Hematopoietic multipotent progenitor cell treated with erythropoietin and hydrocortisone succinate and interleukin-3 and kit ligand, for 4 days (in vitro differentiated cells): ENCODE measurements at regions not wholly inside any gene's neighbourhood (a gene's known extent, or its start where the extent isn't known, plus 50 kb on each side); places are given as distances from the start of the nearest gene placed in this dataset.
"Not testable (repeated sequence)": the region's sequence is repeated elsewhere in the genome, so short reads cannot be mapped to it uniquely, and the experiment has no call there.

Source experiments
- DNase-seq: peaks from one replicate; pipeline ENCODE4 v3.0.0-alpha.2; 2015

DNA sequence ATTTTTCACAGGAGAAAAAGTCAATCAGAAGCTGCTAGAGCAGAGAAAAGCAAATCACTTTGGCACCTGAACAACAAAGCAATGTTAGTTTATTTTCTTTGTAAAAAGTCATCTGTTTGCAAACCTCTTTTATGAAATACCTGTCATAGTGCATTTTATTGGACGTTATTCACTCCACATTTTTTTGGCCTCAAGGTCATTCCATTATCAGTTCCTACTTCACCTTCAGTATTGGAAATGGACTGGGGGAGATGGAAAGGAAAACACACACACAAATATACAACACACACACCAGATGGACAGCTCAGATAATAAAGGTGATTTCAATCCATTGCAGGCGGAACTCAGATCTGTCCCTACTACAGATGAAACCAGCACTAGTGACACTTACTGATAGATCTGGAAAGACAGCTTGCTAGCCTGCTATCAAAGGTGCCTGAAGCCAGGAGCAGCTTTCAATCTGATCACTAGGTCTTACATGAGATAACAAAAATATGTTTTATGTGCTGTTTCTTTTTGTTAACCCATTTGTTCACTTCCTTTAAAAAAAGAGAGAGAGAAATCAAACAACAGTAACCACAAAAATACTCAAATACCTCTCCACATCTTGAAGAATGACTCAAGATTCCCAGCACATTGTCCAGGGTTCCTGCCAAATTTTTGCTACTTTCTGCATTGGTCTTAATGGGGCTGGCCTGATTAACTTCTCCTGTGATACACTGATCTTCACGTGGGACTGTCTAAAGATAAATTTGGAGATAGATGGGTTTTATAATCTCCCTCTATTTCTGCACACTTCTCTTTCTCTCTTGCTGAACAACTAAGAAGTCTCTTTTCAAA is 844.3 kb upstream of the TENM4 start:
- no peak for DNase-seq

DNA sequence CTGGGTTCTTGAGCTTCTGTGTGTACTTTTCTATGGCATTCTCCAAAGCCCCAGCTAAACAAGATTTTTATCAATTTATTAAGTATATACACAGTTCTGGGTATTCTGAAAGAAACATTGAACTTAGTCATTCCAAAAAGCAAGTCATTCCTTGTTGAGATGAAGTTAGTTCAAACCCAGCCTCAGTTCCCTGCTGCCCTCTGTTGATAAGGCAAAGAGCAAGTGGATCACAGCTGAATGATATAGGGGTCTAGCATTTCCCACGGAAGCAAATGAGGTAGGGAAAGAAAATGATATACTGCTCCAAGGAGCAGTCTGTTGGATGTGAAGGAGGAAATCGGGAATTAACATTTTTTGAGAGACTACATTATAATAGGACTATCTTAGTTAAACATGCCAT is 841.8 kb upstream of the TENM4 start:
- DNase-seq = no peak

DNA sequence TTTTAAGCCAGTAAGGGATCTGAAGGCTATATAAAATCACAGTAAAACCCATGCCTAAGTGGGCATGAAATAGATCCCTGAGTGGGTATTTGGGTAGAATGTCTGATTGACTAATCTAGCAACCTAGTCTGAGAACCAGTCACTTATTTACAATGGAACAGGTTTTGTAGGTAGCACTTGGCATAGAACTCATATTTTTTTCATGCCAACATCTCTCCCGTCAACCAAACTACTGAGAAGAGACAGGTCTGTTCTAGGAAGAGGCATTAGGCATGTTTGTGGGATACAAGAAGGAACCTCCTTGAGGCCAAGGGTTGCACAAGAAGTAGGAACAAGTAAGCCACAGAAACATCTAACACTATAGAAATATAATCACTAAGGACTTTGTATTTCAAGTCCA is 840.4 kb upstream of the TENM4 start:
- DNase-seq = no peak

DNA sequence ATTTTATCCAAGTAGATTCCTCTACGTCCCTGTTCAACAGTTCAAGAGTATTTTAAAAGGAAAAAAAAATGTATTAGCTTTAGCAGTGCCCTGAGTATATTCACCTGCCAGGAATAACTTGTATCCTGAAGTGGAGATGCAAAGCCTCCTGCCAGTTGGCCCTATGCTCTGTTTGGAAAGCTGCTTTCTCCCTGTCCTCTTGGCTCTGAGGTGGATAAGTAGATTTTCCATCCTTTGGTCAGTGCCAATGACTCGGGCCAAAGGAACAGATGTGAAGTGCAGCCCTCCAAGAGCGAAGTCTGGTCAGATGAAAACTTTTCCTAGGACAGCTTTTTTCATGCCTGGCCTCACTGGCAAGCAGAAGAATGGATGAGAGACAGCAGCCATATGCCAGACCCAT is 839.9 kb upstream of the TENM4 start:
- no peak for DNase-seq

DNA sequence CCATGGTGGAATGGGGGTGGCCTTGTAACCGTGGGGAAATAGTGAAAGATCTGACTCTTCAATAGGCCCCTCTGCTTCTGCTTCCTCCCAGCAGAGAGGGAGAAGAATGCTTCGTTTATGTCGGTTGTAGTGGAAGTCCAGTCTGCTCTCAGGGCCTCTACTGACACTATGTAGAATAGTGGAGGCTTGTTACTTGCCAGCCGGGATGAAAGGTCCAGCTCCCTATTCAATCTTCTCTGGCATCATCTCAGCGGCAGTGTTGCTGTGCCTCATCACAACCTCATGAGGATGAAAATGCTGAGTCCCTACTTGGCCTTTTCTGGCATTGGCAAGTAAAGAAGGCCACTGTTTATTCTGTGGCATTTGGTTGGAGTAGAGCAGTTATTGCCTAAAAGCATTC is 820.9 kb upstream of the TENM4 start:
- no peak for DNase-seq

DNA sequence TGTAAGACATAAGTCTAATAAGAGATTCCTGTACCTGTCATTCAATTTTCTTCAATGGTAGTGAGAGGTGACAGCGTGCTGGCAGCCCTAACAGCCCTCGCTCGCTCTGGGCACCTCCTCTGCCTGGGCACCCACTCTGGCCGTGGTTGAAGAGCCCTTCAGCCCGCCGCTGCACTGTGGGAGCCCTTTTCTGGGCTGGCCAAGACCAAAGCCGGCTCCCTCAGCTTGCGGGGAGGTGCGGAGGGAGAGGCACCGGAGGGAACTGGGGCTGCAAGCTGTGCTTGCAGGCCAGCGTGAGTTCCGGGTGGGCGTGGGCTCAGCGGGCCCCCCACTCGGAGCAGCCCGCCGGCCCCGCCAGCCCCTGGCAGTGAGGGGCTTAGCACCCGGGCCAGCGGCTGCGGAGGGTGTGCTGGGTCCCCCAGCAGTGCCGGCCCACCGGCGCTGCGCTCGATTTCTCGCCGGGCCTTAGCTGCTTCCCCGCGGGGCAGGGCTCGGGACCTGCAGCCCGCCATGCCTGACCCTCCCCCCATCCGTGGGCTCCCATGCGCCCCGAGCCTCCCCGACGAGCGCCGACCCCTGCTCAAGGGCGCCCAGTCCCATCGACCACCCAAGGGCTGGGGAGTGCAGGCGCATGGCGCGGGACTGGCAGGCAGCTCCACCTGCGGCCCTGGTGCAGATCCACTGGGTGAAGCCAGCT is 816.6 kb upstream of the TENM4 start:
- not testable (repeated sequence) for DNase-seq

DNA sequence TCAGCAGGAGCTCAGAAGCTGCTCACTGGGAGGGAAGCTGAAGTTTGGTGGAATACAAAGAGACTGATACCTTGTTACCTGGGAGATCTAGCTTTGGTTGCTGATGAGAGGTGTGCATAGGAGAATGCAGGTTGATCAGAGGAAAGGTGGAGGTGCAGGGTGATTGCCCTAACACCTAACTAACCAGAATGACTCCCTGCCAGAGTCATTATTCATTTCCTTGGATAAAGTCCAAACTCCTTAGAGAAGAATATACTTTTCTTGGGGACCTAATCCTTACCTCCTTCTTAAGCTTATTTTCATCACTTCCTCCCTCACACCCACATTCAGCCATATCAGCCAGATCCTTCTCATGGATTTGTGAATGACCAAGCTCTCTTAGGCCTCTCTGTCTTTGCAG is 814.2 kb upstream of the TENM4 start:
- DNase-seq = no peak

DNA sequence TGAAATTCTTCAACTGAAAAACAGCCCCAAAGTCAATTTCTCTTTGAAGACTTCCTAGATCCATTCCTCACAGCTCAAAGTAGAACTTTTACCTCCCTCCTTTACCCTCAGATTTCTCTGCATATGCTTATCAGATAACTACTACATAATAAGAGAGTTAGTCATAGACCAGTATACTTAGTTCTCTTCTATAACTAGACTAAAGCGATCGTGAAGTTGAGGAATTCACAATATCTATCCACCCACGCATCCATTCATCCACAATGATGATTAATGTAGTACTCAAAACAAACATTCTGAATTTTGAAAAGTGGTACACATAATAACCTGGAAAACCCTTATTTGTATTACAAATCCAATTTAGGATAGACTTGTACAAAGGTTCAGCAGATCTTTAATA is 800.9 kb upstream of the TENM4 start:
- no peak for DNase-seq

DNA sequence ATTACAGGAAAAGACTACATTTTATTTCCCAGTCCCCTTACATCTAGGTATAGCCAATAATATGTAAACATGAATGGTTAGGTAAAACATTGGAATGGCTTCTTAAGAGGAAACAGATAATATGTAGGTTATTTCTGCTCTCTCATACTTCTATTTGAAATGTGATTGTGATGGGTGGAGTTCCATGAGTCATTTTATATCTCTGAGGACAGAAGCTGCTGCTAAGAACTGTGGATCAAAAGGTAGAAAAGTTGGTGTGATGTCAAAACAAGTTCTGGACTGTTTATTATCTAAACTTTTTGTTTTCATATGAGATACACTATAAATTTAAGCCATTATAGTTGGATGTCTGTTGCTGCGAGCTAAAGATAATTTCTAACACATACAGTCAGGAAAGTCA is 799.4 kb upstream of the TENM4 start:
- DNase-seq = no peak

DNA sequence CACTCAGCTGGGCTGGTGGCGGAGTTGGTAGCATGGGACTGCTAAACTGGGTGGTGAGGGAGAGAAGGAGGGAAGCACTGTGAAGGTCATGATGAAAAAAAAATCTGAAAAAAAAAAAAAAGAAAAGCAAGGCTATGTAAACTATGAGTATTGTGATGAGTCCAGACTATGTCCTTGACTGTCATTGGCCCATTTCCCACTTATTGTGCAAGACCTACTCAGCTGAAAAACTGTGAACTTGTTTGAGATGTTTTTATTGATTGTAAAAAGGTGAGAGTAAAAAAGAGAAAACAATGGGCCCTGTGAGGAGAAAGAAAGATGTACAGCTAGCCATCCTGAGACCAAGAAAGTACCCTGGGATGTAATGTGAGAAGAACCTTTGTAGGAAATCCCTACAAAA is 798.4 kb upstream of the TENM4 start:
- no peak for DNase-seq

DNA sequence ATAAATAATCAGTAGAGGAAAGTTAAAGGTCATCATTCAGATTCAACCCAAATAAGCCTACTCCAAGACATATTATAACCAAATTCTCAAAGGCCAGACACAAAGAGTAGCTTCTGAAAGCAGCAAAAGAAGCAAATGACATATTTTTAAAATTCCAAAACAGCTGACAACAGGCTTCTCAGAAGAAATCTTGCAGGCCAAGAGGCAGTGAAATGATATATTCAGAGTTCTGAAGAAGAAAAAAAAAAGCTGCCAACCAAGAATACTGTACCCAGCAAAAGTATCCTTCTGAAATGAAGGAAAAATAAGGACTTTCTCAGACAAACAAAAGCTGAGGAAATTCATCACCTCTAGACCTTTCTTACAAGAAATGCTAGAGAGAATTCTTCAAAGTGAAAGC is 787.1 kb upstream of the TENM4 start:
- DNase-seq = no peak

DNA sequence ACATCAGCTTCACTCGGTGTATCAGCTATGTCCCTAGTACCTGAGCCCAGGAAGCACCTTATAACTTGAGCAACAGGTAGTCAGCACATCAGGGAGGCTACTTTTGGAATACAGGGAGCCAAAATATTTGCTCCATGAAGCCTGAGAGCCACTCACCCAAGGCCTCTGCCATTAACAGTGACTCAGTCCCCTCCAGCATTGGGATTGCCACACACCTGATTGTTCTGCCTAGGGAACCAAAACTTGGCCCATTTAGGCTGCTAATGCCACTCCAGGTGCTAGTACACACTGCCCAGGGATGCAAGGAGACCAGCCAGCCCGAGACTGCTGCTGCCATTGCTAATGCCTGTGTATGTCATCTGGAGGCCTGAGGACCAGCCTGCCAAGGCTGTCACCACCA is 773.6 kb upstream of the TENM4 start:
- DNase-seq = no peak

DNA sequence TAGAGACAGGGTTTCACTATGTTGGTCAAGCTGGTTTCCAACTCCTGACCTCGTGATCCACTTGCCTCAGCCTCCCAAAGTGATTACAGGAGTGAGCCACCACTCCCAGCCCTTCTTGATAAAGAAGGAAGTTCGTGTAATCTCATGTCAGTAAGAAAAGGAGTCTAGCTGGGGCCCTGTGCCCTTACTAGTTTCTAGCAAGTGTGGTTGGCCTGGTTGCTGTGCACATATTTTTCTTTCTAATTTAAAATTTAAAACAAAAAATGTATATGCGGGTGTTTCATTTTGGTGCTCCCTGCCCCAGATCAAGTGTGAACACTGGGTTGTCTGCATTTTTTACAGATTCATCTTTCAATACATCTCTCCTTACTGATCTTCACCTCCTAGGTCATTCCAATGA is 770.8 kb upstream of the TENM4 start:
- DNase-seq = no peak

DNA sequence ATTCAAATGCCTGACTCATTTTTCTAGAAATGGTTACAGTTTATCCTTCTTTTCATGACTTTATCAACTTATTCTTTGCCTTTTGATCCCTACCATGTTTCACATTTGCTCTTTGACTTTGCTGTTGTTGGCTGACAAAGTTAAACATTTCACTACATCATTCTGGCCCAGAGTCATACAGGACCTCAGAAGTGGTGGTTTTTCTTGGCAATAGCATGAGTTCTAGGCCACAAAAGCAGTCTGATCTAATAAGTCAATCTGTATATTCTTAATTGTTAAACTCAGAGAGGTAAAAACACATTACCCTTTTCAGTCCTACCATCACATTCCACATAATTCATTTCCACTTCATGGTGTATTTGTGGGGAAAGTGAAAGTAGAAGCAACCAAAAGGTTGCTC is 763.2 kb upstream of the TENM4 start:
- no peak for DNase-seq

DNA sequence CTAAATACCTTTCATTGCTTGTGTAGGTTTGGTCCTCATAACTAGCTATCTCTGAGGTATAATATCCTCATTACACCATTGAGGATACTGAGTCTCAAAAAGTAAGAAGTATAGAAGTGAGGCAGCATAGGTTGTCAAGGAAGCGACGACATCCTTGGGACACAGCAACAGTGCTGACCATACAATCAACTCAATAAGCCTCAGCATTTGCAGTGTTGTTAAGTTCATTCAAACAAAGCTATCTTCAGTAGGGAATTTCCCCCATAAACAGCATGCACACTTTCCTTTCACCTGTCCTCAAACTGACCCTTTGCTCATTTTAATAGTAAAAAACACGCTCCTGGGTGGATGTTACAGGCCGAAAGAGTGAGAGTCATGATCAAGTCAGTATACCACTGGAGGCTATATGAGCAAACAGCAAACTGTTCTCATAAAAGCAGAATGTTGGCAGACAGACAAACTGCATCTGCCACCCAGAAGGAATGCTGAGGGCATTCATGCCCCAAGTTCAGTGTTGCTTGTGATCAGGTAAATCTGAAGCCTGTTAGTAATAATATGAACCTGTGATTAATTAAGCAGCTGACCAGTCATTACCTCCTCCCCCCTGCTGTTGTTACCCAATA is 756.2 kb upstream of the TENM4 start:
- no peak for DNase-seq

DNA sequence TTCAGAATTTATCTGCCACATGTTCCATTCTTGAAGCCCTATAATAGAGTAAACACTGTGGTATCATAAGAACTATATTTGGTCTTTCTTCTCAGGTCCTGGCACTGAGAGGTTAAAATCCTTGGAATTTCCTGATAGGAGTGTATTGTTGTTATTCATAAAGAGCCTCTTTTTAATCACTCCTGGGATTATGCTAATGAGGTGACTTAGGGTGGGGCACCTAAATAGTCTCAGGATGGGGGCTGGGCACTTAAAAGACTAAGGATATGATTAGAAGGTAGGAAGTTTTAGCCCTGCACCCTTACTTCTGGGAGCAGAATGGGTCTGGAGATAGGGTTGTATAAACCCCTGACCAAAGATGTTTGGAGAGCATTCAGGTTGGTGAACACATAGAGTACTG is 755.2 kb upstream of the TENM4 start:
- DNase-seq = no peak

DNA sequence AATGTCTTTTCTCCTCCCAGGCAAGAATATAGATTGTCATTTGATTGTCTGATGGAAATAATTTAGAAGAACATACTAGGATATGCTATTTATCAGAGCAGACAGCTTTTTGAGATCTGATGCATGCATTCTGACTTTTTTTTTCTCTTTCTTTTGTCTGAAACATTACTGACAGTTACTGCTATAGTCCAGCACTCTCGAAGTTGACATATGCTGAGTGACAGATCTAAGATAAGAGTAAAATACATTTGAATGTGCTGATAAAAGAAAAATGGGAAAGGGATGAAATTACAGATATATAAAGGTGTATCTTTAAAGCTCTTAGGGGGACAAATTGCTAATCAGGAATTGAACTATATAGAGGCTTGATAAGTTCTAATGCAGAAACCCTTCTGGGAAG is 753.8 kb upstream of the TENM4 start:
- DNase-seq = no peak

DNA sequence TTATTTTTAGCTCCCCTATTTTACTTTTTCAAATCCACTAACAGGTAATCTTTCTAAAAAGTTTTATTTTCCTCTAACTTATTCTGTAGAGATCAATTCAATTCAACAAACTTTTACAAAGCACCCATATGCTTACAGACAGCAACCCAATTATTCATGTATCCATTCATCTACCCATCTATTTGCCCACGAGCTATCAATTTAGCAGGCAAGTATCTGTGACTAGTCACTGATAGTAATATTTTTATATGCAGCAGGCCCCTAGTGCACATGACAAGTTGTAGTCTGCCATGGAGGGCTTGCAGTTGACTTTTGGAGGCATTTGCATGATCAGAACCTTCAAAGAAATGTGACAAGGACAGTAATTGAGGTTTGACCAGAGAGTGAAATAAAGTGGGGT is 753.2 kb upstream of the TENM4 start:
- DNase-seq = no peak

DNA sequence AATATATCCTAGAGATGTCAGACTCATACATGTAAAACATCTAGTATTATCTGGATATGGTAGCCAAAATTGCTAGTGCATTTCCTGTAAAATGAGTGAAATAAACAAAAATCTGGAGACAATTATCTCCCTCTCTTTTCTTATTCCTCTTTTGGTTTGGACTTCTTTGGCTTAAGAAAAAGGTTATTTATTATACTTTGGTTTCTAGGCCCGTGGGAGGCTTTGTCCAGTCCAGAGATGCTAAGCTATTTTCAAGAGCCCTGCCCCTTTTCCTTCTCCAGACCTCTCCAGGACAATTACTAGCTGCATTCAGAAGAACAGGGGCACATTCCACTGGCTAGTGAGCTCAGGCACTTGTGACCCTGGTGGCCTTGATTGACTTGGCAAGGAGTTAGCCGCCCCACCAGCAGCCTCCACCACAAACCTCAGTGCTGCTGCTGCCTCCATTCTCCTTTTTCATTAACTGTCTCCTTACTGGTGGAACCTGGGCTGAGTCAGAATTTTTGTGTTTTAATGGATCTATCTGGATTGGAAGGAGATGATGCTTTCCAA is 747.3 kb upstream of the TENM4 start:
- DNase-seq = no peak

DNA sequence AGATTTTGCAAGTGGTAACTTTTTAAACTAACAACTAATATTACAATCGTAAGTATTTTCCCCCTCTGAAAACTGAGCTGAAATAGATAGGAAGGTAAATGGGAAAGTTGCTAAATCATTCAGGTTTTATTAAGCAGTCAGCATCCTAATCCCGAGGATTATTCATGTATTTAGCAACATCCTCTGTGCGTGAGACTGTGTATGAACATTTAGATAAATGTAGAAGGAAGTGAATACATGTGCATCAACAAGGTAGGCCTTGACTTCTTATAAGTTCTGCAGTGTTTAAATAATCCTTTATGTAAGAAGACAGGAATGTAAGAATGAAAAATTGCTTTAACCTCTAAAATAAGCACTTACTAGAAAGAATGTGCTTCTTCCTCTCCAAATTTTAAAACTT is 745.9 kb upstream of the TENM4 start:
- no peak for DNase-seq

DNA sequence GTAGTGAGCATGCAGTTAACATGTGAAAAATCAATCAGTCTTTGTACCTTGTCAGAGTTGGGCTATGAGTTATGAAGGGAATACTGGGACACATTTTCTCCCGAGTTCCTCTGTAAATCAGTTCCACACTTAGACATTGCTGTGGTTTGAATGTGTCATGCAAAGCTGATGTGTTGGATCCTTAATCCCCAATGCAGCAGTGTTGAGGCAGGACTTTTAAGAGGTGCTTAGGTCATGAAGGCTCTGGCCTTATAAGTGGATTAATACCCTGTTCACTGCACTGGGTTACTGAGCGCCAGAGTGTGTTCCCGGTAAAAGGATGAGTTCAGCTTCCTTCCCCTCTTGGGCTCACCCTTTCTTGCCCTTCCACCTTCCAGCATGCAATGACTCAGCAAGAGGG is 742.1 kb upstream of the TENM4 start:
- DNase-seq = no peak

DNA sequence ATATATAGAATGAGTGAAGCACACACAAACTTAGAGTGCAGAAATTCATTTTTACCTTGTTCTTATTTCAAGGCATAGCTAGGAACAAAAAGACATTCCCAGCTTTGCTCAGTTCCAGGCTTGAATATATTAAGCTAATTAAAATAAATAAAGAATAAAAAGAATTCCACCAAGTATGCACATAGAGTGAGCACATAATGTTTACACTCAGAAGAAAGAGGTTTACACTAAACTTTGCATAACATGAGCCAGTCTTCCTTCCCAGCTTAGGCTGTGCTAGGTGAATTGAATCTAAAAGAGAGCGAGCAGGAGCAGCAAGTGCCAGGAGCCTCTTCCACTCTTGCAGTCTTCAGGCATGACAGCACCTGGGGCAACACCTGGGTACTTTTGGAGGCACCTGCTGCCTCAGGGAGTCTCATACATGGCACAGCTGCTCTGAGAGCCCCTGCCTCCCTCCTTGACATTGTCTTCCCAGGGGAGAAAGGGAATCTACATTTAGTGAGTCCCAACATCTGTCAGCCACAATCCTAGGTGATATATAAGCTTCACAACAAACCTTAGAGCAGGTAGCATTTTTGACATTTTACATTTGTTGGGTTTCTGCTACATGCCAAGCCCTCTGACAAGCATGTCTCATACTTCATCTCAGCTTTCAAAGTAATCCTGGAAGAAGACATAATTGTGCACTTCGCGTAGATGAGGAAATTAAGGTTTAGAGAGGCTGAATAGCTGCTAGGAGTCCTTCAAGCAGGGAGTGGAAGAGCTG is 732.7 kb upstream of the TENM4 start:
- no peak for DNase-seq

DNA sequence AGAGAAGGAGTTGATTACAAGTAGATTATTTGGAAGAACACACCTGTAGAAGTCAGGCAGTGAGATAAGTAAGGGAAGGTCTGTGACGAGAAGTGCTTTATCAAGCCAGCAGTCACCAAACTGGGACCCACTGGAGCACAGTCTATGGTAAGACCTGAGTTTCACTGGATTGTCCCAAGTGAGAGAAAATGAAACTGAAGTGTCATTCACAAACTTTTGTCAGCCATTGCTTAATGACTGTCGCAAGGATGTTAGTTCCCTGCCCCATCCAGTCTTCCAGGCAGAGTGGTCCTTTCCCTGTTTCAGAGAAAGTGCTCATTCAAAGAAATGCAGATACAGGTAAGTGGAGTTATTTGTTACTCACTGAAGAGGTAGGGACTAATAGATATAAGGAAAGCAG is 728.0 kb upstream of the TENM4 start:
- DNase-seq = no peak
